GM18858 (cell line): ENCODE measurements at regions not wholly inside any gene's neighbourhood (a gene's known extent, or its start where the extent isn't known, plus 50 kb on each side); places are given as distances from the start of the nearest gene placed in this dataset.

Source experiments
- ATAC-seq: cut with Tn5 transposase; IDR thresholded peaks from one replicate; pipeline ENCODE4 v1.9.1; 2021; ENCODE audit not compliant: unreplicated experiment

GRCh38 chr20:12354725-12355124 is 437.0 kb downstream of the BTBD3 start:
- no peak for ATAC-seq

DNA sequence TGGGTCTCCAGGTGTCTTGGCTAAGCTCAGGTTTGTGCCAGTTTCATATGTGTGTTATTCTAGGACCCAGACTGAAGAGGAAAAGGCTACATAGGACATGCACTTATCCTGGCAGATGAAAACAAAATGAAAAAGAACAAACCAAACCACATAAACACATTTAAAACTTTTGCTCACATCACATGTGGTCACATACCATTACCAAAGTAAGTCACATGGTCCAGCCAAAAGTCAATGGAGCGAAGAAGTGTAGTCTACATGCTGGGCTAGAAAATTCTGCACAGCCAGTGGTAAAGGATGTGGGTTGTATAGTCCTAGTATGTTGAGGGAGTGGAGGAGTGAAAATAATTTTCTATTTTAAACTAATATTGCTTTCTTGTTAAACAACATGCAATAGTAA is 437.5 kb downstream of the BTBD3 start:
- ATAC-seq, result no peak

GRCh38 chr20:12358006-12358654 is 440.4 kb downstream of the BTBD3 start:
- no peak for ATAC-seq

- ATAC-seq, result no peak
Observed at GRCh38 chr20:12358655-12359009, 440.9 kb downstream of the BTBD3 start.

DNA sequence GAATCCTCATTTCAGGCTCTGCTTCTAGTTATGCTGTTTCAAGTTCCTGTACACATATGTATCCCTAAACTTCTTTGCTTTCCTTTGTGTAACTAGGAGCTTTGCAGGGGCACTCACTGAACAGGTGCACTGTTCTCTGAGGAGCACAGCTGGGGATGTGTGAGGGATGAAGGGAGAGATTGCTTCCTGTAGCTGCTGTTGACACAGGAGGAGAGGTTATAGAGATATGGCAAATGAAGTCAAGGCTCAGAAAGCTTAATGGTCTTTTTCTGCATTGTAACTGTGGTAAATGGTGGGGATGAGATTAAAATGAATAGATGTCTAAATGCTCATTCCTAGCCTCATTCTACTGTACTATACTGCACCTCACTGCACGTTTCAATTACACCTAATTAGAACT is 454.3 kb downstream of the BTBD3 start:
- no peak for ATAC-seq

DNA sequence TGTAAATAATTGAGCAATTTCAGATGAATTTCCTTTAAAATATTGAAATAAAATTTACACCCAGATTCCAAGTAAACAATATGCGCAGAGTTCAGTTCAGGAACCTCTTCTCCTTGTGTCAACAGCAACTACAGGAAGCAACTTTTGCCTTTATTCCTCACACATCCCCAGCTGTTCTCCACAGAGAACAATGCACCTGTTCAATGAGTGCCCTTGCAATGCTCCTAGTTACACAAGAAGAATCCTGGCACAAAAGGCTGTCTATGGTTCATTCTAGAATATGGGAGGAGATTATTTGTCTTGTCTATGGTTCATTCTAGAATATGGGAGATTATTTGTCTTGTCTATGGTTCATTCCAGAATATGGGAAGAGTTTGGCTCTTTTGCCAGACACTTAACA is 454.9 kb downstream of the BTBD3 start:
- no peak for ATAC-seq

- no peak for ATAC-seq
Observed at GRCh38 chr20:12375967-12376366, 458.3 kb downstream of the BTBD3 start.

- ATAC-seq, result no peak
Observed at GRCh38 chr20:12383821-12384220, 466.1 kb downstream of the BTBD3 start.

GRCh38 chr20:12386821-12387220 is 469.1 kb downstream of the BTBD3 start:
- no peak for ATAC-seq

DNA sequence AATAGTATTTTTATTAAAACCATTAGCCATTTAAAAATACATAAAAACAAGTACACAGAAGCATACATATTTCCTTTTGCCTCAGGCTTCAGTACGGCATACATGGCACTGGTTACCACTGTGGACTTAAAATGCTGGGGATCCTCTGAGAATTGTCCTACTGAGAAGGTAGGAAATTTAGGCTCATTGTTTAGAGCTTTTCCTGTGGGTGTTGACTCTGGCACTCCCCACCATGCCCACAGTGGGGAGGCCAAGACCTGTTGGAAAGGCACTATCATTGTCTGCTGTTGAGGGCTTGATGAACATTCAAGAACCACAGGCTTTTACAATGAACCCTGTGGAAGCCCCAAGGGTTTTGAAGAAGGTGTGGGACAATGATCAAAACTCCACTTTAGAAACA is 473.4 kb downstream of the BTBD3 start:
- no peak for ATAC-seq

DNA sequence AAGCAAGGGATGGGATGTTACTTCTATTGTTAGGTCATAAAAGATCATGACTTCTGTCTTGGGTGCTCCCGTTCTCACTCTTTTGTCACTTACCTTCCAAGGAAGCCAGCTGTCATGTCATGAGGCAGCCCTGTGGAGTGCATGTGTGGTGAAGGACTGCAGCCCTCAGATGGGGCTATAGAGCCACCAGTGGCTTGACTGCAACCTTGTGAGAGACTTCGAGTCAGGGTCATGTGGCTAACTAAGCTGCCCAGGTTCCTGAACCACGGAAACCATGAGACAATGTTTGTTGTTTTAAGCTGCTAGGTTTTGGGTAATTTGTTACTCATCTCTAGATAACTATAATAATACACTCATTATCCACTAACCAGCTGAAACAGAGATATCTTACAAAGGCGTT is 477.1 kb downstream of the BTBD3 start:
- ATAC-seq, result no peak

- no peak for ATAC-seq
Observed at GRCh38 chr20:12395353-12395752, 477.7 kb downstream of the BTBD3 start.

GRCh38 chr20:12395760-12396159 is 478.1 kb downstream of the BTBD3 start:
- ATAC-seq, result no peak

- no peak for ATAC-seq
Observed at GRCh38 chr20:12399110-12399836, 481.6 kb downstream of the BTBD3 start.

DNA sequence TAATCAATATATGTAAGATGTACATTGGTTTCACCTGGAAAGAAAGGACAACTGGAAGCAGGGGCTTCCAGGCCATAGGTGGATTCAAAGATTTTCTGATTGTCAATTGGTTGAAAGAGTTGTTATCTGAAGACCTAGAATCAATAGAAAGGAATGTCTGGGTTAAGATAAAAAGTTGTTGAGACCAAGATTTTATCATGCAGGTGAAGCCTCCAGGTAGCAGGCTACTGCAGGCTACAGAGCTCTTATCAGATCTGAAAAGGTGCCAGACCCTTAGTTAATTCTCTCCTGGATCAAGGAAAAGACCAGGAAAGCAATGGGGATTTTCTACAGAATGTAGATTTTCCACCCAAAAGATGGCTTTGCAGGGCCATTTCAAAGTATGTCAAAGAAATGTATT is 487.2 kb downstream of the BTBD3 start:
- no peak for ATAC-seq

- no peak for ATAC-seq
Observed at GRCh38 chr20:12406978-12407377, 489.3 kb downstream of the BTBD3 start.

GRCh38 chr20:12409501-12409900 is 491.8 kb downstream of the BTBD3 start:
- ATAC-seq, result no peak

- ATAC-seq, result no peak
Observed at GRCh38 chr20:12410783-12411182, 493.1 kb downstream of the BTBD3 start.

DNA sequence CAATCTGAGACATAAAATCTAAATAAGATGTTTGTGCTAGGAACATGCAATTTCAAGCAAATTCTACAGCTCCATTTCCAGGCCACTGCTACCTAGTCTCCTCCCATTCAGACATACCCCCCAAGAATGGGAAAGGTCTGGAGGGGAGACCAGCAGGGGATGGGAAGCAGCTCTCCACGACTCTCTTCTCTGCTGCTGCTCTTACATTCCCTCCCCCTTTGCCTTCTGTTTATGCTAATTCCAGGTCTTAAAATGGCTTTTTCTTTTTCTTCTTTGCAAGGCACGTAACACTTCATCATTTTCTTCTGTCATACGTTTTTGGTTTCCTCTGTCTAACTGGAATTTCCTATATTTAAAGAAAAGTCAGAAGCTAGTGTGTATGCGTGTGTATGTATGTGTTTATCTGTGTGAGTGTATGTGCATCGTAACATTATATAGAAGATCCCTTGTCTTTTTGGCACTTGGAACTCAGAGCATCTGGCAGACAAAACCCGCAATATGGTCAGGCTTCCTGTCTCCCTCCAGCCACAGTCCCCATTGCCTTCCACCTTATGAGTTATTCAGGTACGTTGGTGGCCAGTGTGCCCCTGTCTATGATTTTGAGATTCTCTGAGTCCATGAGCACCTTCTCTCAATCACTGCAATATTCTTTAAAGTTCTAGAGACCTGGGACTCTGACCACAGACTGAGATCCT is 493.7 kb downstream of the BTBD3 start:
- no peak for ATAC-seq

DNA sequence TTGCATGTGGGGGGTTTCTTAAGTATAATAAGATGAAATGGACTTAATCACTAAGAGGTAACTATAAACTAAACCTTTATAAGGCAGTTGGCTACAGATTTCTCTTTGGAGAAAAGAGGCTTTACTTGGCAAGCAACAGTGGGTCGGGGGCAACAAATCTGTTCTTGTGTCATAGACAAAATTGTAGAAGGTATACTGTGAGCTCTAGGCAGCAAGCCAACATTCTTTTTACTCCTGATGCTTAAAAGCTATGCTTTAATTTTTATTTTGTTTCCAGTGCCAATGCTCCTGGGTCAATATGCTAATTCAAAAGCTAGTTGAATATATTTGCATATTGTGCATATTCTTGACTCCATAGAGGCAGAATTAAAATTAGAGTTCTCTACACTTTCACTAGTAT is 495.4 kb downstream of the BTBD3 start:
- no peak for ATAC-seq

DNA sequence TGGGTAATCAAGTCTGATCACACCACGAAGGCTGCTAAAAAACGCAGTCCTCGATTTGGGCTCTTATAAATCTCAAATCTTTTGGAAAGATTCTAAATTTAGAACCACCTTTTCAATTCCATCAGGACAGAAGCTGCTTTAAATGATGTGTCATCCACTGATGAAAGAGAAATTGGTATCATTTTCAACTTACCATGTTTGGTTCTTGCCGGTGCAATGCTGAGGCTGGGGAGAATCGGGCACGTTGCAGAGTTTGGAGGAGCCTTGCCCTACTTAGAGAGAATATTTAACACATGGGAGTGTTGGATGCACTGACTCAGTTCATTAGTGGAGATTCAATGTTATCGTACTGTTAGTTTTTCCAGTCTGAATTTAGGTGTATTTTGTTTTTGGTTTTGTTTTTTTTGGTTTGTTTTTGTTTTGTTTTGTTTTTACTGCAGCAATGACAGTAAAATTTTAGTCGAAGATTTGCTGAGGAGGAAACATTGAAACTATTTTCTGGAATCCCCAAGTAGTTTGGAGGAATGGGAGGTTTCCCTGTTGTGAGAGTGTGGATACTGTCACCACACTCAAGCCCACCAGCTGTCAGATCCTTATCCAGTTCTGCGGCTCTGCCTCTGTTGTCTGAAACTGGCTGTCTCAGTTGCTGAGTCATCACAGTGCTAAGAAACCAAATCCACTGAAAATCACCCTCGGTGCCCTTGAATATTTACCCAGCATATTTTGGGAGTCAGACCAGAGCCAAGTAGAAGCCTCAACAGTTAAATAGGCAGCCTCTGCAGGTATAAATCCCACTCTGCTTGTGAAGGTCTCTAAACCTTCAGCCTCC is 497.0 kb downstream of the BTBD3 start:
- no peak for ATAC-seq
